ENCODE measurements at regions not wholly inside any gene's neighbourhood (a gene's known extent, or its start where the extent isn't known, plus 50 kb on each side); places are given as distances from the start of the nearest gene placed in this dataset.

DNA sequence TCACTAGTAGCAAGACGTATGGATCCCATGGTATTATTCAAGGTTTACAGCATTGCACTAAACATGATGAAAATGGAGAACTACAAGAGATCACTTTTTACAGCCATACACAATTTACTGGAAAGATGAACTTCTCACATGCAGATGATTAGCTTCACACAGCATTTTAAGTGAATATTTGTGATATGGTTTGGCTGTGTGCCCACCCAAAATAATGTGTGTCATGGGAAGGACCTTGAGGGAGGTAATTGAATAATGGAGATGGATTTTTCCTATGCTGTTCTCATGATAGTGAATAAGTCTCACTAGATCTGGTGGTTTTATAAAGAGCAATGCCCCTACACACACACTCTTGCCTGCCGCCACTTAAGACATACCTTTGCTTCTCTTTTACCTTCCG, 662.0 kb upstream of the CCDC54 start:
- Histone ChIP-seq H2AFZ (ENCODE audit: low read length) (no peak overlapping the region), H3K4me3 (ENCODE audit: low read depth, low read length, poor library complexity, severe bottlenecking) (no peak overlapping the region), H3F3A (ENCODE audit: insufficient read depth, low read length) (no peaks in the 10 kb centered on the region), H3K9ac (ENCODE audit: low read length) (no peak overlapping the region), H3K9me3 (ENCODE audit: low read length) (no peaks in the 10 kb centered on the region), H3K9me2 (ENCODE audit: low read depth, low read length) (no peaks in the 10 kb centered on the region), H3K36me3 (ENCODE audit: insufficient read depth, low read length) (no peaks in the 10 kb centered on the region), H4K20me1 (ENCODE audit: insufficient read depth, low read length) (no peaks in the 10 kb centered on the region), H3K27me3 (ENCODE audit: insufficient read depth, low read length) (no peaks in the 10 kb centered on the region), H3K79me2 (ENCODE audit: insufficient read depth, low read length) (no peaks in the 10 kb centered on the region), H3K27ac (ENCODE audit: low read depth, low read length, poor library complexity, severe bottlenecking) (no peak overlapping the region), H3K4me1 (ENCODE audit: insufficient read depth, low read length, severe bottlenecking) (no peaks in the 10 kb centered on the region), H3K4me2 (ENCODE audit: low read length) (no peak overlapping the region)
- no peak for TF ChIP-seq EZH2 (IDR thresholded peaks at IDR 0.05; ENCODE audit: borderline replicate concordance, low read length)
- no peak for TF ChIP-seq CTCF (IDR thresholded peaks at IDR 0.05; ENCODE audit: low read length)

- H3F3A ChIP-seq (ENCODE audit: insufficient read depth, low read length), result no peaks in the 10 kb centered on the region
- no peaks in the 10 kb centered on the region for H3K27me3 ChIP-seq (ENCODE audit: insufficient read depth, low read length)
- H4K20me1 ChIP-seq (ENCODE audit: insufficient read depth, low read length), result no peaks in the 10 kb centered on the region
- H3K4me1 ChIP-seq (ENCODE audit: insufficient read depth, low read length, severe bottlenecking), result no peaks in the 10 kb centered on the region
- no peaks in the 10 kb centered on the region for H3K9me3 ChIP-seq (ENCODE audit: low read length)
- no peaks in the 10 kb centered on the region for H3K36me3 ChIP-seq (ENCODE audit: insufficient read depth, low read length)
- H3K27ac ChIP-seq (ENCODE audit: low read depth, low read length, poor library complexity, severe bottlenecking), result no peak overlapping the region
- no peak overlapping the region for H3K4me2 ChIP-seq (ENCODE audit: low read length)
- TF ChIP-seq CTCF (IDR thresholded peaks at IDR 0.05; ENCODE audit: low read length) (no peak), EZH2 (IDR thresholded peaks at IDR 0.05; ENCODE audit: borderline replicate concordance, low read length) (no peak)
- no peak overlapping the region for H3K4me3 ChIP-seq (ENCODE audit: low read depth, low read length, poor library complexity, severe bottlenecking)
- no peak overlapping the region for H2AFZ ChIP-seq (ENCODE audit: low read length)
- no peaks in the 10 kb centered on the region for H3K9me2 ChIP-seq (ENCODE audit: low read depth, low read length)
- no peaks in the 10 kb centered on the region for H3K79me2 ChIP-seq (ENCODE audit: insufficient read depth, low read length)
- no peak overlapping the region for H3K9ac ChIP-seq (ENCODE audit: low read length)
These were observed 660.0 kb upstream of the CCDC54 start for GRCh38 chr3:106717178-106717780.

DNA sequence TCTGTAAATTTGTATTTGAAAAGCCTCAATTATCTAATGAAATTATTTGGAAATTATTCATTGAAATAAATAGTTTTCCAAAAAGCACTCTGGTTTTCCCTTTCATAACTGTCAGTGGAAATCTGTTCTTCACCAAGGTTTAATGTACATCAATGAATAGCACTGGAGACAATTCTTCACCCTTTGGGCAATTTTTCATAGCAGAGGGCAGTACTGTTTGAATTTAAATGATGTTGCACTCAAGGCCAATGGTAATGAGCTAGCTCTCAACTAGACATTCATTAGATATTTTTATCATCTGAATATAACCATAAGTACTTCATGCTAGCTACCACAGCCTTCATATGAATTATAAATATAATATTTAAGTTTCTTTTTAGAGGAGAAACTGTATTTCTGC, 658.2 kb upstream of the CCDC54 start:
- Histone ChIP-seq H3K4me2 (ENCODE audit: low read length) (no peak overlapping the region), H3K9ac (ENCODE audit: low read length) (no peak overlapping the region), H2AFZ (ENCODE audit: low read length) (no peak overlapping the region), H4K20me1 (ENCODE audit: insufficient read depth, low read length) (no peaks in the 10 kb centered on the region), H3F3A (ENCODE audit: insufficient read depth, low read length) (no peaks in the 10 kb centered on the region), H3K4me1 (ENCODE audit: insufficient read depth, low read length, severe bottlenecking) (no peaks in the 10 kb centered on the region), H3K4me3 (ENCODE audit: low read depth, low read length, poor library complexity, severe bottlenecking) (no peak overlapping the region), H3K9me2 (ENCODE audit: low read depth, low read length) (no peaks in the 10 kb centered on the region), H3K9me3 (ENCODE audit: low read length) (no peaks in the 10 kb centered on the region), H3K79me2 (ENCODE audit: insufficient read depth, low read length) (no peaks in the 10 kb centered on the region), H3K36me3 (ENCODE audit: insufficient read depth, low read length) (no peaks in the 10 kb centered on the region), H3K27me3 (ENCODE audit: insufficient read depth, low read length) (no peaks in the 10 kb centered on the region), H3K27ac (ENCODE audit: low read depth, low read length, poor library complexity, severe bottlenecking) (no peak overlapping the region)
- TF ChIP-seq EZH2 (IDR thresholded peaks at IDR 0.05; ENCODE audit: borderline replicate concordance, low read length) (no peak), CTCF (IDR thresholded peaks at IDR 0.05; ENCODE audit: low read length) (no peak)

Data from OCI-LY1 (cell line).